H1 (cell line): ENCODE measurements at regions not wholly inside any gene's neighbourhood (a gene's known extent, or its start where the extent isn't known, plus 50 kb on each side); places are given as distances from the start of the nearest gene placed in this dataset.

Experiments
- CTCF ChIA-PET: fragments of 300-600 bp; sonication (Branson Sonifier 250); formaldehyde crosslinking; loops from one replicate; lab custom pipeline; 2021; ENCODE audit not compliant: partially characterized antibody; lab: Charles Lee
- POLR2A ChIA-PET: fragments of 300-600 bp; sonication (Branson Sonifier 250); formaldehyde crosslinking; loops from one replicate; lab custom pipeline; 2021; ENCODE audit warnings: inconsistent platforms; ENCODE audit not compliant: partially characterized antibody; lab: Charles Lee
- DNase-seq, 2 experiments: peaks; one replicate each; pipeline versions ENCODE4 v3.0.0 to v3.0.0-alpha.2; 2010 to 2022; ENCODE audit warnings: low spot score in 2 of 2, low read depth in 1 of 2, mixed read lengths in 1 of 2
- FAIRE-seq: peaks from 2 replicates; lab custom pipeline; 2011; peaks lifted over from hg19 to GRCh38; lab: Jason Lieb, UNC
- H2AFZ ChIP-seq: 2 replicates; pipeline ENCODE4 v1.8.1; 2012; ENCODE audit warnings: low read length, inconsistent platforms
- H2AK5ac ChIP-seq: 2 replicates; pipeline ENCODE4 v1.6.1; 2013; ENCODE audit warnings: low read depth, low read length
- H2BK120ac ChIP-seq: replicated peaks from 2 replicates; pipeline ENCODE3; 2013; ENCODE audit warnings: low read depth, low read length, inconsistent platforms
- H2BK12ac ChIP-seq: 2 replicates; pipeline ENCODE4 v1.6.1; 2013; ENCODE audit warnings: low read depth, low read length
- H2BK15ac ChIP-seq: 2 replicates; pipeline ENCODE4 v1.6.1; 2013; ENCODE audit warnings: low read length
- H2BK20ac ChIP-seq: 2 replicates; pipeline ENCODE4 v1.6.1; 2013; ENCODE audit warnings: low read length
- H2BK5ac ChIP-seq: 2 replicates; pipeline ENCODE4 v1.6.1; 2013; ENCODE audit warnings: low read depth, low read length
- H3K14ac ChIP-seq: 2 replicates; pipeline ENCODE4 v1.6.1; 2013; ENCODE audit warnings: inconsistent platforms; ENCODE audit not compliant: insufficient read length
- H3K18ac ChIP-seq: 2 replicates; pipeline ENCODE4 v1.6.1; 2013; ENCODE audit warnings: low read length; ENCODE audit errors: extremely low read depth
- H3K23ac ChIP-seq: 2 replicates; pipeline ENCODE4 v1.6.1; 2013; ENCODE audit warnings: inconsistent platforms; ENCODE audit not compliant: insufficient read length
- H3K23me2 ChIP-seq: 2 replicates; pipeline ENCODE4 v1.6.1; 2013; ENCODE audit warnings: low read depth, low read length
- H3K27ac ChIP-seq: 2 replicates; pipeline ENCODE4 v1.6.1; 2011; ENCODE audit warnings: low read depth, low read length, inconsistent platforms
- H3K27me3 ChIP-seq, 4 experiments: replicated peaks in 1 of 4; 1 replicate in 1 of 4; 2 replicates in 3 of 4; pipeline versions ENCODE4 v1.6.1 to v1.8.1; 2011 to 2013; ENCODE audit warnings: low read length in 3 of 4, mild to moderate bottlenecking in 3 of 4, inconsistent platforms in 2 of 4, mixed read lengths in 2 of 4, moderate library complexity in 1 of 4; ENCODE audit not compliant: control insufficient read depth in 3 of 4, insufficient read depth in 3 of 4; ENCODE audit errors: extremely low read depth in 1 of 4
- H3K36me3 ChIP-seq, 4 experiments: 2 replicates each; pipeline versions ENCODE4 v1.6.1 to v1.8.1; 2011 to 2013; ENCODE audit warnings: mild to moderate bottlenecking in 4 of 4, low read length in 3 of 4, moderate library complexity in 2 of 4, control low read depth in 1 of 4, inconsistent platforms in 1 of 4; ENCODE audit not compliant: insufficient read depth in 4 of 4, control insufficient read depth in 2 of 4
- H3K4ac ChIP-seq: replicated peaks from 2 replicates; pipeline ENCODE3; 2013; ENCODE audit warnings: low read length, low read depth, mixed read lengths, inconsistent platforms; ENCODE audit not compliant: insufficient read length
- H3K4me1 ChIP-seq, 4 experiments: replicated peaks in 1 of 4; 1 replicate in 1 of 4; 2 replicates in 3 of 4; pipeline versions ENCODE4 v1.6.1 to v1.8.1; 2011 to 2013; ENCODE audit warnings: low read length in 3 of 4, inconsistent platforms in 2 of 4, mixed read lengths in 1 of 4; ENCODE audit not compliant: insufficient read depth in 4 of 4, control insufficient read depth in 3 of 4
- H3K4me2 ChIP-seq, 2 experiments: 2 replicates each; pipeline versions ENCODE4 v1.6.1 to v1.8.1; 2011 to 2013; ENCODE audit warnings: low read depth in 2 of 2, low read length in 2 of 2, control low read depth in 1 of 2, inconsistent platforms in 1 of 2, mild to moderate bottlenecking in 1 of 2; ENCODE audit not compliant: insufficient read depth in 1 of 2
- H3K4me3 ChIP-seq, 4 experiments: fragments of 200-600, 300-600 bp in 1 of 4; sonication (generic), shearing (Covaris generic), sonication (Bioruptor Twin) in 1 of 4; 2 replicates each; pipeline versions ENCODE4 v1.5.1 to v1.8.1; 2011 to 2016; ENCODE audit warnings: low read length in 4 of 4, low read depth in 3 of 4, control low read depth in 2 of 4, inconsistent platforms in 2 of 4, mild to moderate bottlenecking in 2 of 4, mixed read lengths in 1 of 4, moderate library complexity in 1 of 4; ENCODE audit not compliant: insufficient read depth in 2 of 4; ENCODE audit errors: extremely low read depth in 1 of 4
- H3K56ac ChIP-seq: replicated peaks from 2 replicates; pipeline ENCODE3; 2013; ENCODE audit warnings: low read depth, mild to moderate bottlenecking, mixed read lengths, low read length, inconsistent platforms; ENCODE audit not compliant: insufficient read length
- H3K79me1 ChIP-seq: 2 replicates; pipeline ENCODE4 v1.6.1; 2013; ENCODE audit warnings: low read depth, low read length, control low read depth
- H3K79me2 ChIP-seq, 2 experiments: 2 replicates each; pipeline versions ENCODE4 v1.6.1 to v1.8.1; 2012 to 2013; ENCODE audit warnings: low read length in 2 of 2, mild to moderate bottlenecking in 2 of 2, inconsistent platforms in 1 of 2; ENCODE audit not compliant: insufficient read depth in 2 of 2, control insufficient read depth in 1 of 2
- H3K9ac ChIP-seq, 4 experiments: replicated peaks in 1 of 4; 1 replicate in 1 of 4; 2 replicates in 3 of 4; pipeline versions ENCODE4 v1.6.1 to v1.8.1; 2011 to 2013; ENCODE audit warnings: low read depth in 3 of 4, low read length in 3 of 4, control low read depth in 2 of 4, mild to moderate bottlenecking in 2 of 4, moderate library complexity in 2 of 4, inconsistent platforms in 1 of 4; ENCODE audit errors: extremely low read depth in 1 of 4
- H3K9me3 ChIP-seq, 2 experiments: 2 replicates each; pipeline versions ENCODE4 v1.6.1 to v1.8.1; 2012 to 2013; ENCODE audit warnings: mild to moderate bottlenecking in 2 of 2, moderate library complexity in 2 of 2, control low read depth in 1 of 2, inconsistent platforms in 1 of 2, low read depth in 1 of 2, low read length in 1 of 2, mixed read lengths in 1 of 2; ENCODE audit not compliant: insufficient read depth in 2 of 2
- H4K20me1 ChIP-seq, 2 experiments: replicated peaks in 1 of 2; 2 replicates each; pipeline versions ENCODE3 to v1.8.1; 2011 to 2013; ENCODE audit warnings: inconsistent platforms in 2 of 2, low read length in 2 of 2, mild to moderate bottlenecking in 1 of 2; ENCODE audit not compliant: insufficient read depth in 2 of 2, control insufficient read depth in 1 of 2
- H4K5ac ChIP-seq: 2 replicates; pipeline ENCODE4 v1.6.1; 2013; ENCODE audit warnings: low read length, low read depth, mixed read lengths, inconsistent platforms; ENCODE audit not compliant: insufficient read length
- H4K8ac ChIP-seq: 2 replicates; pipeline ENCODE4 v1.8.0; 2013; ENCODE audit warnings: mild to moderate bottlenecking, moderate library complexity, low read length, inconsistent platforms; ENCODE audit not compliant: insufficient read depth; ENCODE audit errors: extremely low read depth
- H4K91ac ChIP-seq: replicated peaks from 2 replicates; pipeline ENCODE3; 2013; ENCODE audit warnings: low read length, mixed read lengths, inconsistent platforms; ENCODE audit not compliant: insufficient read length
- MAFK ChIP-seq: IDR thresholded peaks from 2 replicates; pipeline ENCODE4 v1.6.1; 2012; ENCODE audit warnings: low read depth, mild to moderate bottlenecking, improper control_type of control experiment, low read length
- SAP30 ChIP-seq: fragments of 300-600 bp; sonication (generic); IDR thresholded peaks from 2 replicates; pipeline ENCODE4 v1.7.1; 2012; ENCODE audit warnings: low read length, moderate library complexity, mild to moderate bottlenecking, inconsistent platforms; ENCODE audit not compliant: insufficient read depth, insufficient replicate concordance
- YY1 ChIP-seq: IDR thresholded peaks from 2 replicates; pipeline ENCODE4 v1.6.1; 2011; ENCODE audit warnings: low read depth, mild to moderate bottlenecking, low read length
- ZNF274 ChIP-seq: IDR thresholded peaks from 2 replicates; pipeline ENCODE4 v1.7.0; 2012; ENCODE audit warnings: low read length, borderline replicate concordance; ENCODE audit errors: extremely low read depth
- WGBS, 2 experiments: shearing (Covaris generic) in 1 of 2; methylation state at CpG; one replicate each; pipeline versions ENCODE4 v1.1.6 to v1.1.7; 2013 to 2015; ENCODE audit warnings: low lambda C conversion rate in 2 of 2, mixed read lengths in 2 of 2, inconsistent platforms in 1 of 2, low coverage in 1 of 2, missing lambda C conversion rate in 1 of 2; ENCODE audit not compliant: insufficient replicate concordance in 2 of 2, insufficient coverage in 1 of 2, insufficient read length in 1 of 2; ENCODE audit errors: extremely low coverage in 1 of 2, missing lambda C conversion rate in 1 of 2; 5-methylcytosine and 5-hydroxymethylcytosine counted together
- TF ChIP-seq, protein P1 (sequence below), 3 experiments: IDR thresholded peaks; 1 replicate in 2 of 3; 2 replicates in 1 of 3; pipeline versions ENCODE4 v1.5.1 to v1.6.1; 2011; ENCODE audit warnings: low read length in 3 of 3, mild to moderate bottlenecking in 3 of 3, inconsistent platforms in 2 of 3, low read depth in 1 of 3, moderate library complexity in 1 of 3; ENCODE audit not compliant: insufficient read depth in 1 of 3; ENCODE audit errors: control extremely low read depth in 1 of 3

DNA sequence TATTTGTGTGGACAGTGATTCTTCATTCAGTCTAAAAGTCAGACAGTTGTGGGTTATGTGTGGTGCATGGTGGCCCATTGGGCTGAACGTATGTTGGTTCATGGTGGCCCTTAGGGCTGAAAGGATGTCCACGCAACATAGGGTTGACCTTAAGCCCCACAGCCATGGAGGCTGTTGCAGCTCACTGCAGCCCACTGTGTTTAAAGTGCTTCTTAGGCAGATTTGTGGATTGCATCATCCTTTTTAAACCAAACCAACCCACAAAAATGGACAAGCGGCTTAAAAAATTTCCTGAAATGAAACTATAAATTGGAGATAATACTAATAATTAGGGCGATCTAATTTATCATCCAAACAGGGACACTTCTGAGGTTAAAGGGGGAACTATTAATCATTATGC lies 219.0 kb upstream of the GATB start:
- Histone ChIP-seq H3K79me2 (no peaks in the 10 kb centered on the region), H3K36me3 (no peaks in the 10 kb centered on the region), H3K27me3 (no peaks in the 10 kb centered on the region), H2AK5ac (no peak overlapping the region), H3K4me3 (no peak overlapping the region), H3K23ac (no peak overlapping the region), H2BK5ac (no peak overlapping the region), H3K4me2 (no peak overlapping the region), H4K20me1 (no peaks in the 10 kb centered on the region), H3K79me1 (no peaks in the 10 kb centered on the region), H2BK20ac (no peak overlapping the region), H3K14ac (no peak overlapping the region), H3K4me1 (no peaks in the 10 kb centered on the region), H4K8ac (no peak overlapping the region), H3K9ac (no peak overlapping the region), H3K9me3 (peaks cover 15 to 19% of the 10 kb centered on the region in 2 experiments; a peak in 3 of 4 replicates), H2BK12ac (no peak overlapping the region), H3K4ac (no peak overlapping the region), H3K23me2 (no peaks in the 10 kb centered on the region), H3K27ac (no peak overlapping the region), H2AFZ (no peak overlapping the region), H3K18ac (no peak overlapping the region), H2BK15ac (no peak overlapping the region), H3K56ac (no peak overlapping the region), H2BK120ac (no peak overlapping the region), H4K5ac (no peak overlapping the region), H4K91ac (no peak overlapping the region)
- FAIRE-seq (no peak), DNase-seq (no peak)
- ChIA-PET CTCF (no interaction called here), POLR2A (no interaction called here)
- 93% methylated on average over 4 of the region's 4 CpGs; no CpG with 5 or more reads in 1 of the 2 experiments for WGBS, 2 experiments
- no peak for TF ChIP-seq MAFK
- TF ChIP-seq ZNF274, result no peak
- TF ChIP-seq YY1, result no peak
- TF ChIP-seq, protein P1, sequence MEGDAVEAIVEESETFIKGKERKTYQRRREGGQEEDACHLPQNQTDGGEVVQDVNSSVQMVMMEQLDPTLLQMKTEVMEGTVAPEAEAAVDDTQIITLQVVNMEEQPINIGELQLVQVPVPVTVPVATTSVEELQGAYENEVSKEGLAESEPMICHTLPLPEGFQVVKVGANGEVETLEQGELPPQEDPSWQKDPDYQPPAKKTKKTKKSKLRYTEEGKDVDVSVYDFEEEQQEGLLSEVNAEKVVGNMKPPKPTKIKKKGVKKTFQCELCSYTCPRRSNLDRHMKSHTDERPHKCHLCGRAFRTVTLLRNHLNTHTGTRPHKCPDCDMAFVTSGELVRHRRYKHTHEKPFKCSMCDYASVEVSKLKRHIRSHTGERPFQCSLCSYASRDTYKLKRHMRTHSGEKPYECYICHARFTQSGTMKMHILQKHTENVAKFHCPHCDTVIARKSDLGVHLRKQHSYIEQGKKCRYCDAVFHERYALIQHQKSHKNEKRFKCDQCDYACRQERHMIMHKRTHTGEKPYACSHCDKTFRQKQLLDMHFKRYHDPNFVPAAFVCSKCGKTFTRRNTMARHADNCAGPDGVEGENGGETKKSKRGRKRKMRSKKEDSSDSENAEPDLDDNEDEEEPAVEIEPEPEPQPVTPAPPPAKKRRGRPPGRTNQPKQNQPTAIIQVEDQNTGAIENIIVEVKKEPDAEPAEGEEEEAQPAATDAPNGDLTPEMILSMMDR (IDR thresholded peaks at IDR 0.05; ENCODE audit: control extremely low read depth in 1 of 3, insufficient read depth in 1 of 3, low read depth in 1 of 3, low read length in 3 of 3), result no peak
- TF ChIP-seq SAP30, result no peak
